Endothelial cell of umbilical vein (primary cell): ENCODE measurements at regions not wholly inside any gene's neighbourhood (a gene's known extent, or its start where the extent isn't known, plus 50 kb on each side); places are given as distances from the start of the nearest gene placed in this dataset.

Source experiments
- BruUV-seq: library from RNA; stranded (reverse); fragments of 400-500 nt; replicated peaks from 2 replicates; lab custom pipeline; 2021; lab: Mats Ljungman, UMichigan
- CTCF ChIA-PET: fragments of 300-600, 350-600 bp; sonication (Branson Sonifier 250); formaldehyde crosslinking; loops from one replicate; lab custom pipeline; 2021; ENCODE audit warnings: antibody characterized with exemption, inconsistent platforms; lab: Charles Lee
- POLR2A ChIA-PET: fragments of 300-600, 350-600 bp; sonication (Branson Sonifier 250); formaldehyde crosslinking; loops from one replicate; lab custom pipeline; 2021; ENCODE audit warnings: antibody characterized with exemption, inconsistent platforms; lab: Charles Lee
- DNase-seq: peaks from one replicate; pipeline ENCODE4 v3.0.0-alpha.2; 2011; ENCODE audit warnings: low read depth, low spot score
- FAIRE-seq: peaks from 2 replicates; lab custom pipeline; 2011; peaks lifted over from hg19 to GRCh38; lab: Jason Lieb, UNC
- H2AFZ ChIP-seq: 2 replicates; pipeline ENCODE4 v1.6.0; 2012; ENCODE audit warnings: low read depth, low read length, control low read depth, inconsistent platforms
- H3K27ac ChIP-seq: 2 replicates; pipeline ENCODE4 v1.5.1; 2011; ENCODE audit warnings: low read depth, mild to moderate bottlenecking, control low read depth, low read length, moderate library complexity; ENCODE audit not compliant: insufficient read depth
- H3K27me3 ChIP-seq, 2 experiments: 2 replicates each; pipeline versions ENCODE4 v1.6.0 to v1.6.1; 2011; ENCODE audit warnings: low read length in 2 of 2, mixed read lengths in 1 of 2; ENCODE audit not compliant: control insufficient read depth in 2 of 2, insufficient read depth in 2 of 2
- H3K36me3 ChIP-seq, 2 experiments: 2 replicates in 1 of 2; 3 replicates in 1 of 2; pipeline ENCODE4 v1.5.1; 2011; ENCODE audit warnings: low read length in 2 of 2, mild to moderate bottlenecking in 1 of 2, moderate library complexity in 1 of 2; ENCODE audit not compliant: control insufficient read depth in 2 of 2, insufficient read depth in 2 of 2; ENCODE audit errors: extremely low read depth in 1 of 2
- H3K4me1 ChIP-seq: 3 replicates; pipeline ENCODE4 v1.5.1; 2011; ENCODE audit warnings: mild to moderate bottlenecking, low read length; ENCODE audit not compliant: control insufficient read depth, insufficient read depth; ENCODE audit errors: extremely low read depth
- H3K4me2 ChIP-seq: 2 replicates; pipeline ENCODE4 v1.6.1; 2011; ENCODE audit warnings: low read length, control low read depth, mixed read lengths; ENCODE audit not compliant: insufficient read depth
- H3K4me3 ChIP-seq, 3 experiments: fragments of 200-600 bp in 1 of 3; sonication (generic), shearing (Covaris generic) in 1 of 3; replicated peaks in 1 of 3; 2 replicates each; pipeline ENCODE4 v1.5.1; 2011 to 2016; ENCODE audit warnings: control low read depth in 3 of 3, low read length in 3 of 3, mild to moderate bottlenecking in 2 of 3, inconsistent platforms in 1 of 3, low read depth in 1 of 3, moderate library complexity in 1 of 3; ENCODE audit not compliant: insufficient read depth in 1 of 3
- H3K79me2 ChIP-seq: 2 replicates; pipeline ENCODE4 v1.6.0; 2012; ENCODE audit warnings: low read length, inconsistent platforms; ENCODE audit not compliant: control insufficient read depth, insufficient read depth
- H3K9ac ChIP-seq: replicated peaks from 2 replicates; pipeline ENCODE3; 2011; ENCODE audit warnings: low read length, control low read depth; ENCODE audit not compliant: insufficient read depth; ENCODE audit errors: extremely low read depth
- H3K9me1 ChIP-seq: replicated peaks from 3 replicates; pipeline ENCODE4 v1.6.0; 2011; ENCODE audit warnings: mild to moderate bottlenecking, low read length; ENCODE audit not compliant: control insufficient read depth, insufficient read depth; ENCODE audit errors: extremely low read depth
- H3K9me3 ChIP-seq: replicated peaks from 2 replicates; pipeline ENCODE4 v1.5.1; 2012; ENCODE audit warnings: low read length, inconsistent platforms; ENCODE audit not compliant: control insufficient read depth, insufficient read depth
- H4K20me1 ChIP-seq: replicated peaks from 2 replicates; pipeline ENCODE3; 2011; ENCODE audit warnings: mild to moderate bottlenecking, low read length; ENCODE audit not compliant: control insufficient read depth, insufficient read depth; ENCODE audit errors: extremely low read depth
- EZH2 ChIP-seq: IDR thresholded peaks from 2 replicates; pipeline ENCODE4 v1.6.1; 2012; ENCODE audit warnings: borderline replicate concordance, low read depth, mild to moderate bottlenecking, moderate library complexity, low read length, inconsistent platforms; ENCODE audit not compliant: severe bottlenecking
- FOS ChIP-seq: IDR thresholded peaks from 2 replicates; pipeline ENCODE4 v1.6.1; 2011; ENCODE audit warnings: mild to moderate bottlenecking, low read length, moderate library complexity, borderline replicate concordance; ENCODE audit not compliant: insufficient read depth
- GATA2 ChIP-seq: IDR thresholded peaks from 2 replicates; pipeline ENCODE4 v1.7.0; 2011; ENCODE audit warnings: low read depth, mild to moderate bottlenecking, moderate library complexity, mixed read lengths, low read length; ENCODE audit not compliant: insufficient read length, insufficient read depth
- JUN ChIP-seq: IDR thresholded peaks from 2 replicates; pipeline ENCODE4 v1.6.1; 2011; ENCODE audit warnings: borderline replicate concordance, low read depth; ENCODE audit not compliant: insufficient read length, insufficient read depth
- MYC ChIP-seq: IDR thresholded peaks from one replicate; pipeline ENCODE4 v1.6.1; 2011; ENCODE audit warnings: mild to moderate bottlenecking, low read depth, low read length
- POLR2A ChIP-seq: IDR thresholded peaks from 2 replicates; pipeline ENCODE4 v1.6.1; 2012; ENCODE audit warnings: low read depth, mild to moderate bottlenecking, control low read depth, low read length
- POLR2AphosphoS5 ChIP-seq: IDR thresholded peaks from 2 replicates; pipeline ENCODE4 v1.6.1; 2012; ENCODE audit warnings: low read depth, mild to moderate bottlenecking, control low read depth, low read length, moderate library complexity; ENCODE audit not compliant: insufficient read depth
- dilution Hi-C: fragments of 300-500 bp; cut with MboI; formaldehyde crosslinking; loops from one replicate; pipeline ENCODE4 v1.15.0; 2019; ENCODE audit warnings: low sequenced_read_pairs; ENCODE audit not compliant: extremely low pct_ligation_motif_present
- intact Hi-C: fragments of 100-400 bp; cut with micrococcal nuclease; formaldehyde crosslinking; loops from one replicate; pipeline ENCODE4 v1.10.0; 2022
- TF ChIP-seq, protein P1 (sequence below), 2 donors: IDR thresholded peaks; 1 replicate in 1 of 2; 2 replicates in 1 of 2; pipeline ENCODE4 v1.5.1; 2011; ENCODE audit warnings: low read length in 2 of 2, mild to moderate bottlenecking in 2 of 2, moderate library complexity in 2 of 2, control low read depth in 1 of 2, inconsistent platforms in 1 of 2, low read depth in 1 of 2; ENCODE audit not compliant: insufficient read depth in 1 of 2; ENCODE audit errors: extremely low read depth in 1 of 2
- TF ChIP-seq, protein P2 (sequence below): IDR thresholded peaks from 2 replicates; pipeline ENCODE4 v1.6.1; 2011; ENCODE audit not compliant: insufficient read depth, insufficient read length

DNA sequence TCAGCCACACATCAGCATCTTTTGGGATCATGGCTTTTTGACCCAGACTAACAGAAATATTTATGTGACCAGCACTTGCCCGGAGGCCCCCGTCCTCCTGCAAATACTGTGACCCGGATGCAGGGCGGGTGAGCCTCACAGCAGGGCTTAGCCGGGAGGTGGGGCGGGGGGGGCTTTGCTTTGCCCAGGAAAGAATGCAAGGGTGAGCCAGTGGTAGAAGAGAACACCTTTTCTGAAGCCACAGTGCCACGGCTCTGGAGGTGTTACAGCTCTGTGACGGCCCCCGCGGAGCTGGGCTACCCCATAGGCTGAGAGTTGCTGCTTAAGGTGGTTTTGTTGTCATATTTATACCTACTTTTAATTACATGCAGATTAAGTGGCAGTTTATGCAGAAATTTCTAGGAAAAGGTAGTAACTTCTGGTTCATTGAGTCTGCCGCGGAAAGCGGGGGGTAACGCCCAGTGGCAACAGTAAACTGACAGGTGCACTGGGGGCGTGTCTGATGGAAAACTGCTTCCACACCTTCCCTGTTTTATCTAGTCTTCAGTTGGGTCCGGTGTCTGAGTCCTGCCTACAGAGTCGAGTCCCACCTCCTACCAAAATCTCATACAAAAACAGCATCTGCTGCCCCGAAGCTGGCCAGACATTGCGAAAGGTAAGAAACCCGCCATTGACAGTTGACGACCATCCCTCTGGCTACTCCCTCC lies 187.9 kb downstream of the TEX29 start:
- Histone ChIP-seq H3K36me3 (no peaks in the 10 kb centered on the region), H3K9me1 (no peaks in the 10 kb centered on the region), H3K4me3 (no peak overlapping the region), H3K9me3 (peaks cover 5% of the 10 kb centered on the region), H2AFZ (no peak overlapping the region), H3K4me2 (no peak overlapping the region), H3K4me1 (no peaks in the 10 kb centered on the region), H3K9ac (no peak overlapping the region), H4K20me1 (no peaks in the 10 kb centered on the region), H3K27ac (no peak overlapping the region), H3K27me3 (no peaks in the 10 kb centered on the region), H3K79me2 (no peaks in the 10 kb centered on the region)
- intact Hi-C loops, result no loop called here
- FAIRE-seq, result no peak
- dilution Hi-C loops, result no loop called here
- DNase-seq, result no peak
- BruUV-seq, result no TSS peak
- ChIA-PET POLR2A (no interaction called here), CTCF (interaction anchor here (1.7 kb wide), 1 partner anchor 20 kb away, joined by 3 read pairs; no protein-coding TSS in a partner anchor)
- TF ChIP-seq MYC, result no peak
- no peak for TF ChIP-seq POLR2AphosphoS5
- no peak for TF ChIP-seq GATA2
- TF ChIP-seq FOS, result no peak
- TF ChIP-seq, protein P1, sequence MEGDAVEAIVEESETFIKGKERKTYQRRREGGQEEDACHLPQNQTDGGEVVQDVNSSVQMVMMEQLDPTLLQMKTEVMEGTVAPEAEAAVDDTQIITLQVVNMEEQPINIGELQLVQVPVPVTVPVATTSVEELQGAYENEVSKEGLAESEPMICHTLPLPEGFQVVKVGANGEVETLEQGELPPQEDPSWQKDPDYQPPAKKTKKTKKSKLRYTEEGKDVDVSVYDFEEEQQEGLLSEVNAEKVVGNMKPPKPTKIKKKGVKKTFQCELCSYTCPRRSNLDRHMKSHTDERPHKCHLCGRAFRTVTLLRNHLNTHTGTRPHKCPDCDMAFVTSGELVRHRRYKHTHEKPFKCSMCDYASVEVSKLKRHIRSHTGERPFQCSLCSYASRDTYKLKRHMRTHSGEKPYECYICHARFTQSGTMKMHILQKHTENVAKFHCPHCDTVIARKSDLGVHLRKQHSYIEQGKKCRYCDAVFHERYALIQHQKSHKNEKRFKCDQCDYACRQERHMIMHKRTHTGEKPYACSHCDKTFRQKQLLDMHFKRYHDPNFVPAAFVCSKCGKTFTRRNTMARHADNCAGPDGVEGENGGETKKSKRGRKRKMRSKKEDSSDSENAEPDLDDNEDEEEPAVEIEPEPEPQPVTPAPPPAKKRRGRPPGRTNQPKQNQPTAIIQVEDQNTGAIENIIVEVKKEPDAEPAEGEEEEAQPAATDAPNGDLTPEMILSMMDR (IDR thresholded peaks at IDR 0.05; ENCODE audit: extremely low read depth in 1 of 2, insufficient read depth in 1 of 2, low read depth in 1 of 2, low read length in 2 of 2), result no peak
- TF ChIP-seq EZH2, result no peak
- TF ChIP-seq, protein P2, sequence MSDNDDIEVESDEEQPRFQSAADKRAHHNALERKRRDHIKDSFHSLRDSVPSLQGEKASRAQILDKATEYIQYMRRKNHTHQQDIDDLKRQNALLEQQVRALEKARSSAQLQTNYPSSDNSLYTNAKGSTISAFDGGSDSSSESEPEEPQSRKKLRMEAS, result no peak
- TF ChIP-seq JUN, result no peak
- no peak for TF ChIP-seq POLR2A
